ENCODE measurements at regions not wholly inside any gene's neighbourhood (a gene's known extent, or its start where the extent isn't known, plus 50 kb on each side); places are given as distances from the start of the nearest gene placed in this dataset.

GRCh38 chrX:16320765-16321355, 153.6 kb downstream of the MAGEB17 start:
- no peak overlapping the region for H3K4me3 ChIP-seq (ENCODE audit: low read length)
- no peak overlapping the region for H3K27ac Mint-ChIP-seq
- DNase-seq (no peak), ATAC-seq (no peak)
- no peak overlapping the region for H3K4me3 Mint-ChIP-seq
- intact Hi-C loops (cut with micrococcal nuclease), result no loop called here
- peaks cover 0 to 5% of the 10 kb centered on the region in 2 donors for H3K27me3 Mint-ChIP-seq (ENCODE audit: low read depth in 2 of 2)
- H3K36me3 ChIP-seq (ENCODE audit: control insufficient read depth, insufficient read depth, low read length), result no peaks in the 10 kb centered on the region
- H3K36me3 Mint-ChIP-seq, result no peaks in the 10 kb centered on the region
- no peaks in the 10 kb centered on the region for H3K4me1 Mint-ChIP-seq
- no peak for TF ChIP-seq CTCF (IDR thresholded peaks at IDR 0.05)
- H3K27me3 ChIP-seq (ENCODE audit: control insufficient read depth, insufficient read depth, low read length), result no peaks in the 10 kb centered on the region
- H3K4me1 ChIP-seq (ENCODE audit: control insufficient read depth, insufficient read depth, low read length), result no peaks in the 10 kb centered on the region
- no peak overlapping the region for H3K27ac ChIP-seq (ENCODE audit: low read length)
- no peaks in the 10 kb centered on the region for H3K9me3 ChIP-seq (ENCODE audit: control insufficient read depth, insufficient read depth, low read length)
- WGBS (ENCODE audit: insufficient coverage), result 100% methylated on average over 1 of the region's 4 CpGs
- peaks cover 0 to 4% of the 10 kb centered on the region in 2 donors for H3K9me3 Mint-ChIP-seq

- H3K9me3 ChIP-seq (ENCODE audit: control insufficient read depth, insufficient read depth, low read length), result no peaks in the 10 kb centered on the region
- Mint-ChIP-seq H3K9me3 (peaks cover 0 to 2% of the 10 kb centered on the region in 2 donors), H3K27ac (no peak overlapping the region), H3K4me1 (no peaks in the 10 kb centered on the region), H3K4me3 (no peak overlapping the region), H3K36me3 (no peaks in the 10 kb centered on the region), H3K27me3 (ENCODE audit: low read depth in 2 of 2) (peaks cover 0 to 8% of the 10 kb centered on the region in 2 donors)
- H3K36me3 ChIP-seq (ENCODE audit: control insufficient read depth, insufficient read depth, low read length), result no peaks in the 10 kb centered on the region
- 95% methylated on average over 7 of the region's 7 CpGs for WGBS (ENCODE audit: insufficient coverage)
- no peak for TF ChIP-seq CTCF (IDR thresholded peaks at IDR 0.05)
- no peak overlapping the region for H3K4me3 ChIP-seq (ENCODE audit: low read length)
- no peaks in the 10 kb centered on the region for H3K27me3 ChIP-seq (ENCODE audit: control insufficient read depth, insufficient read depth, low read length)
- H3K4me1 ChIP-seq (ENCODE audit: control insufficient read depth, insufficient read depth, low read length), result no peaks in the 10 kb centered on the region
- no peak overlapping the region for H3K27ac ChIP-seq (ENCODE audit: low read length)
- DNase-seq, result no peak
- no peak for ATAC-seq
- intact Hi-C loops (cut with micrococcal nuclease), result no loop called here
These were observed 166.2 kb downstream of the MAGEB17 start for GRCh38 chrX:16333453-16333852.

- Histone ChIP-seq H3K36me3 (ENCODE audit: control insufficient read depth, insufficient read depth, low read length) (no peaks in the 10 kb centered on the region), H3K4me1 (ENCODE audit: control insufficient read depth, insufficient read depth, low read length) (no peaks in the 10 kb centered on the region), H3K4me3 (ENCODE audit: low read length) (no peak overlapping the region), H3K27ac (ENCODE audit: low read length) (no peak overlapping the region), H3K9me3 (ENCODE audit: control insufficient read depth, insufficient read depth, low read length) (no peaks in the 10 kb centered on the region), H3K27me3 (ENCODE audit: control insufficient read depth, insufficient read depth, low read length) (no peaks in the 10 kb centered on the region)
- no peak for ATAC-seq
- TF ChIP-seq CTCF (IDR thresholded peaks at IDR 0.05), result no peak
- H3K4me1 Mint-ChIP-seq, result no peaks in the 10 kb centered on the region
- no peaks in the 10 kb centered on the region for H3K27me3 Mint-ChIP-seq (ENCODE audit: low read depth in 2 of 2)
- DNase-seq, result no peak
- H3K4me3 Mint-ChIP-seq, result no peak overlapping the region
- intact Hi-C loops (cut with micrococcal nuclease), result no loop called here
- H3K36me3 Mint-ChIP-seq, result no peaks in the 10 kb centered on the region
- 67% methylated on average over 1 of the region's 1 CpG for WGBS (ENCODE audit: insufficient coverage)
- peaks cover 2% of the 10 kb centered on the region in 2 donors for H3K9me3 Mint-ChIP-seq
- H3K27ac Mint-ChIP-seq, result no peak overlapping the region
These were observed 167.9 kb downstream of the MAGEB17 start for GRCh38 chrX:16335181-16335580.
